Activated CD8-positive, alpha-beta T cell treated with anti-CD3 and anti-CD28 coated beads for 36 hours (primary cell): ENCODE measurements at regions not wholly inside any gene's neighbourhood (a gene's known extent, or its start where the extent isn't known, plus 50 kb on each side); places are given as distances from the start of the nearest gene placed in this dataset.

Experiments used
- ATAC-seq: fragments of 200-7000 bp; cut with Tn5 transposase; one replicate; pipeline ENCODE4 v1.10.0; 2021; ENCODE audit warnings: mild to moderate bottlenecking, moderate library complexity
- CTCF ChIA-PET: fragments of 350-600 bp; sonication (Branson Sonifier 250); formaldehyde crosslinking; loops from one replicate; lab custom pipeline; 2021; ENCODE audit warnings: antibody characterized with exemption; lab: Charles Lee
- POLR2A ChIA-PET: fragments of 350-600 bp; sonication (Branson Sonifier 250); formaldehyde crosslinking; loops from one replicate; lab custom pipeline; 2021; ENCODE audit warnings: antibody characterized with exemption; lab: Charles Lee
- DNase-seq: peaks from one replicate; pipeline ENCODE4 v3.0.0-alpha.2; 2020
- H3K27ac Mint-ChIP-seq: one replicate; pipeline ENCODE4 v1.8.0; 2021; ENCODE audit warnings: mild to moderate bottlenecking, mixed read lengths
- H3K27me3 Mint-ChIP-seq: one replicate; pipeline ENCODE4 v1.8.0; 2021; ENCODE audit warnings: mixed read lengths
- H3K36me3 Mint-ChIP-seq: one replicate; pipeline ENCODE4 v1.8.0; 2021; ENCODE audit warnings: low read depth, mixed read lengths
- H3K4me1 Mint-ChIP-seq: one replicate; pipeline ENCODE4 v1.8.0; 2021; ENCODE audit warnings: low read depth, mixed read lengths
- H3K4me3 Mint-ChIP-seq: one replicate; pipeline ENCODE4 v1.8.0; 2021; ENCODE audit warnings: mild to moderate bottlenecking, moderate library complexity, mixed read lengths
- H3K9me3 Mint-ChIP-seq: one replicate; pipeline ENCODE4 v1.8.0; 2021; ENCODE audit warnings: mixed read lengths
- CTCF ChIP-seq: fragments of 200-600 bp; IDR thresholded peaks from one replicate; pipeline ENCODE4 v1.8.0; 2022; ENCODE audit warnings: antibody characterized with exemption, mild to moderate bottlenecking
- intact Hi-C: fragments of 100-400 bp; cut with micrococcal nuclease; formaldehyde crosslinking; loops from one replicate; pipeline ENCODE4 v1.10.0; 2022

- peaks cover 3% of the 10 kb centered on the region for H3K27me3 Mint-ChIP-seq
- H3K27ac Mint-ChIP-seq, result no peak overlapping the region
- no peaks in the 10 kb centered on the region for H3K4me1 Mint-ChIP-seq
- H3K9me3 Mint-ChIP-seq, result no peaks in the 10 kb centered on the region
- ChIA-PET POLR2A (no interaction called here), CTCF (no interaction called here)
- TF ChIP-seq CTCF, result no peak
- intact Hi-C loops, result no loop called here
- no peak for ATAC-seq
- no peak for DNase-seq
- H3K4me3 Mint-ChIP-seq, result no peak overlapping the region
- no peaks in the 10 kb centered on the region for H3K36me3 Mint-ChIP-seq
Measured at GRCh38 chr22:47591016-47591415, 828.6 kb downstream of the TBC1D22A start.

- H3K27me3 Mint-ChIP-seq, result peaks cover 3% of the 10 kb centered on the region
- H3K4me3 Mint-ChIP-seq, result no peak overlapping the region
- ChIA-PET CTCF (no interaction called here), POLR2A (no interaction called here)
- H3K27ac Mint-ChIP-seq, result no peak overlapping the region
- peaks cover 4% of the 10 kb centered on the region for H3K9me3 Mint-ChIP-seq
- no peaks in the 10 kb centered on the region for H3K4me1 Mint-ChIP-seq
- no peaks in the 10 kb centered on the region for H3K36me3 Mint-ChIP-seq
- intact Hi-C loops, result no loop called here
- ATAC-seq (no peak), DNase-seq (no peak)
- no peak for TF ChIP-seq CTCF
Measured at GRCh38 chr22:47589271-47590250, 827.1 kb downstream of the TBC1D22A start.

- no peak for TF ChIP-seq CTCF
- Mint-ChIP-seq H3K36me3 (no peaks in the 10 kb centered on the region), H3K4me1 (no peaks in the 10 kb centered on the region), H3K27ac (no peak overlapping the region), H3K27me3 (peaks cover 3% of the 10 kb centered on the region), H3K9me3 (peaks cover 8% of the 10 kb centered on the region), H3K4me3 (no peak overlapping the region)
- no peak for ATAC-seq
- POLR2A ChIA-PET, result no interaction called here
- CTCF ChIA-PET, result no interaction called here
- intact Hi-C loops, result no loop called here
- no peak for DNase-seq
Measured at GRCh38 chr22:47588578-47588960, 826.1 kb downstream of the TBC1D22A start.

GRCh38 chr22:47587861-47588577 is 825.6 kb downstream of the TBC1D22A start:
- H3K36me3 Mint-ChIP-seq, result no peaks in the 10 kb centered on the region
- ChIA-PET CTCF (no interaction called here), POLR2A (no interaction called here)
- intact Hi-C loops, result no loop called here
- ATAC-seq (no peak), DNase-seq (no peak)
- no peak for TF ChIP-seq CTCF
- H3K4me1 Mint-ChIP-seq, result no peaks in the 10 kb centered on the region
- H3K9me3 Mint-ChIP-seq, result peaks cover 8% of the 10 kb centered on the region
- H3K4me3 Mint-ChIP-seq, result no peak overlapping the region
- H3K27ac Mint-ChIP-seq, result no peak overlapping the region
- peaks cover 3% of the 10 kb centered on the region for H3K27me3 Mint-ChIP-seq

- intact Hi-C loops, result no loop called here
- Mint-ChIP-seq H3K4me1 (no peaks in the 10 kb centered on the region), H3K9me3 (peaks cover 8% of the 10 kb centered on the region), H3K27ac (no peak overlapping the region), H3K27me3 (peaks cover 3% of the 10 kb centered on the region), H3K4me3 (no peak overlapping the region), H3K36me3 (no peaks in the 10 kb centered on the region)
- CTCF ChIA-PET, result no interaction called here
- POLR2A ChIA-PET, result no interaction called here
- TF ChIP-seq CTCF, result no peak
- no peak for DNase-seq
- no peak for ATAC-seq
Measured at GRCh38 chr22:47587361-47587760, 824.9 kb downstream of the TBC1D22A start.
